Parathyroid adenoma (tissue), 2 donors: ENCODE measurements at regions not wholly inside any gene's neighbourhood (a gene's known extent, or its start where the extent isn't known, plus 50 kb on each side); places are given as distances from the start of the nearest gene placed in this dataset.

Experiments used
- H2AFZ ChIP-seq: fragments of 300-600 bp; sonication (generic); one replicate; pipeline ENCODE4 v1.7.0; 2017; ENCODE audit warnings: antibody characterized with exemption, mild to moderate bottlenecking
- H3K27ac ChIP-seq: fragments of 300-600 bp; sonication (generic); one replicate; pipeline ENCODE4 v1.7.0; 2017
- H3K27me3 ChIP-seq: fragments of 300-600 bp; sonication (generic); one replicate; pipeline ENCODE4 v1.7.0; 2017; ENCODE audit warnings: low read length; ENCODE audit not compliant: control insufficient read depth, insufficient read depth
- H3K36me3 ChIP-seq: fragments of 300-600 bp; sonication (generic); one replicate; pipeline ENCODE4 v1.7.0; 2017; ENCODE audit warnings: low read length; ENCODE audit not compliant: control insufficient read depth, insufficient read depth
- H3K4me1 ChIP-seq: fragments of 300-600 bp; sonication (generic); one replicate; pipeline ENCODE4 v1.7.0; 2017; ENCODE audit warnings: control low read depth
- H3K4me2 ChIP-seq: fragments of 300-600 bp; sonication (generic); one replicate; pipeline ENCODE4 v1.7.0; 2017; ENCODE audit warnings: low read length
- H3K4me3 ChIP-seq: fragments of 300-600 bp; sonication (generic); one replicate; pipeline ENCODE4 v1.7.0; 2017; ENCODE audit warnings: low read depth, low read length
- H3K79me2 ChIP-seq: fragments of 300-600 bp; sonication (generic); one replicate; pipeline ENCODE4 v1.7.0; 2017; ENCODE audit warnings: control low read depth
- H3K9ac ChIP-seq: fragments of 300-600 bp; sonication (generic); one replicate; pipeline ENCODE4 v1.7.0; 2017; ENCODE audit warnings: mild to moderate bottlenecking
- H3K9me3 ChIP-seq: fragments of 300-600 bp; sonication (generic); one replicate; pipeline ENCODE4 v1.7.0; 2017; ENCODE audit warnings: low read length; ENCODE audit not compliant: control insufficient read depth
- TF ChIP-seq, protein P1 (sequence below): fragments of 300-600 bp; sonication (generic); IDR thresholded peaks from one replicate; pipeline ENCODE4 v1.7.0; 2017; ENCODE audit warnings: antibody characterized with exemption, mild to moderate bottlenecking
- donor health status: primary hyperparathyroidism.

- TF ChIP-seq, protein P1, sequence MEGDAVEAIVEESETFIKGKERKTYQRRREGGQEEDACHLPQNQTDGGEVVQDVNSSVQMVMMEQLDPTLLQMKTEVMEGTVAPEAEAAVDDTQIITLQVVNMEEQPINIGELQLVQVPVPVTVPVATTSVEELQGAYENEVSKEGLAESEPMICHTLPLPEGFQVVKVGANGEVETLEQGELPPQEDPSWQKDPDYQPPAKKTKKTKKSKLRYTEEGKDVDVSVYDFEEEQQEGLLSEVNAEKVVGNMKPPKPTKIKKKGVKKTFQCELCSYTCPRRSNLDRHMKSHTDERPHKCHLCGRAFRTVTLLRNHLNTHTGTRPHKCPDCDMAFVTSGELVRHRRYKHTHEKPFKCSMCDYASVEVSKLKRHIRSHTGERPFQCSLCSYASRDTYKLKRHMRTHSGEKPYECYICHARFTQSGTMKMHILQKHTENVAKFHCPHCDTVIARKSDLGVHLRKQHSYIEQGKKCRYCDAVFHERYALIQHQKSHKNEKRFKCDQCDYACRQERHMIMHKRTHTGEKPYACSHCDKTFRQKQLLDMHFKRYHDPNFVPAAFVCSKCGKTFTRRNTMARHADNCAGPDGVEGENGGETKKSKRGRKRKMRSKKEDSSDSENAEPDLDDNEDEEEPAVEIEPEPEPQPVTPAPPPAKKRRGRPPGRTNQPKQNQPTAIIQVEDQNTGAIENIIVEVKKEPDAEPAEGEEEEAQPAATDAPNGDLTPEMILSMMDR, result no peak
- H3K36me3 ChIP-seq, result no peaks in the 10 kb centered on the region
- H3K4me1 ChIP-seq, result no peaks in the 10 kb centered on the region
- no peaks in the 10 kb centered on the region for H3K27me3 ChIP-seq
- no peak overlapping the region for H3K9ac ChIP-seq
- H3K4me3 ChIP-seq, result no peak overlapping the region
- no peaks in the 10 kb centered on the region for H3K9me3 ChIP-seq
- H2AFZ ChIP-seq, result no peak overlapping the region
- no peak overlapping the region for H3K4me2 ChIP-seq
- H3K79me2 ChIP-seq, result no peaks in the 10 kb centered on the region
- H3K27ac ChIP-seq, result no peak overlapping the region
Measured at GRCh38 chr2:6545795-6546194, 319.9 kb downstream of the CMPK2 start.

DNA sequence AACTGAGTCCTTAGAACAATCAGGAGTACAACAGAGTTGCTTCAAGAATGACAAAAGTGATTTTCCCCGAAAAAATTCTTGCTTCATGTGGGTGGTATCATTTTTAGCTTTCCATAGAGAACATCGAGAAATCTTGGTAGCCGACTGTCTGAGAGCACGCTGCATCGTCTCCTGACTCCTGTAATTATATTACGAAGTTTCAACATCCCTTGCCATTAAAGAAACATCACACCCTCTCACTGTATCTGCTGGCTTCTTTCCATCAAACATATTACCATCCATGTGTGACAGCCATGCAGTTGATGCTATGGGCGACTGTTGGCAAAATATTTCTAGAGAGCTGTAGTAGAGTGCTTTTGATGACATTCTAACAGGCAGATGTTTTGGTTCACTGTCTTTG is 311.2 kb downstream of the CMPK2 start:
- no peak overlapping the region for H3K4me2 ChIP-seq
- H3K9ac ChIP-seq, result no peak overlapping the region
- H3K4me3 ChIP-seq, result no peak overlapping the region
- no peak overlapping the region for H3K27ac ChIP-seq
- no peak overlapping the region for H2AFZ ChIP-seq
- H3K27me3 ChIP-seq, result no peaks in the 10 kb centered on the region
- H3K9me3 ChIP-seq, result no peaks in the 10 kb centered on the region
- no peaks in the 10 kb centered on the region for H3K36me3 ChIP-seq
- no peaks in the 10 kb centered on the region for H3K4me1 ChIP-seq
- TF ChIP-seq, protein P1, result no peak
- no peaks in the 10 kb centered on the region for H3K79me2 ChIP-seq

DNA sequence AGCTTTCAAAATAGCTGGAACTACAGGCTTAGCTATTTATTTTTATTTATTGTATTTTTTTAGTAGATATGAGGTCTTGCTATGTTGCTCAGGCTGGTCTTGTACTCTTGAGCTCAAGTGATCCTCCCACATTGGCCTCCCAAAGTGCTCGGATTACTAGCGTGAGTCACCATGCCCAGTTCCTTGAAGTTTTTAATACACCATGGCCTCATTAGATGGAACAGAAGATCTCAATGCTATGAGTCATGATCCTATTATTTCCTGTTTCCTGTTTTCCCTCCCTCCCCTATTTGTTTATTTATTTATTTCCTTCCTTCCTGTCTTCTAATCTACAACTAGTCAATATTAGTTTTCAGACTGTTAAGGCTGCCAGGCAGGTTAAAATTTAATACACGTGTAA is 309.0 kb downstream of the CMPK2 start:
- H2AFZ ChIP-seq, result no peak overlapping the region
- no peak overlapping the region for H3K4me3 ChIP-seq
- TF ChIP-seq, protein P1, result no peak
- no peaks in the 10 kb centered on the region for H3K36me3 ChIP-seq
- no peak overlapping the region for H3K27ac ChIP-seq
- H3K9me3 ChIP-seq, result no peaks in the 10 kb centered on the region
- H3K4me2 ChIP-seq, result no peak overlapping the region
- no peaks in the 10 kb centered on the region for H3K27me3 ChIP-seq
- no peaks in the 10 kb centered on the region for H3K79me2 ChIP-seq
- no peak overlapping the region for H3K9ac ChIP-seq
- H3K4me1 ChIP-seq, result no peaks in the 10 kb centered on the region

DNA sequence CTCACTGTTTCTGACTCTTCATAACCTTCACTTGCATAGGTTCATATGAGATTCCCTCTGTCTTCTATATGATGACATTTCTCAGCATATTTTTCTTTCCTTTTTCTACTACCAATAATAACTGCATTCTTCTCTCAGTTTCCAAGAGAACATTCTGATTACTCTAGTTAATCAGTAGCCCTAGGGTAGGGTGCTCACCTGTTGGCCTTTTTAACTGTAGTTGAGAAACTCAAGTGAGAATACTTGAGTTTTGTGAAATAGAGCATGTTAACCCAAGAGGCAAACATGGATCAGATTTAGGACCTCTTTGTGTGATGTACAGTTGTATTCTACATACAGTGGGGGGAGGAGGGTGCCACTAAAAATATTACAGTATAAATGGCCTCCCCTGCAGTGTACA is 308.0 kb downstream of the CMPK2 start:
- Histone ChIP-seq H3K27ac (no peak overlapping the region), H3K36me3 (no peaks in the 10 kb centered on the region), H3K9ac (no peak overlapping the region), H3K9me3 (no peaks in the 10 kb centered on the region), H3K4me3 (no peak overlapping the region), H3K4me1 (no peaks in the 10 kb centered on the region), H3K79me2 (no peaks in the 10 kb centered on the region), H3K4me2 (no peak overlapping the region), H2AFZ (no peak overlapping the region), H3K27me3 (no peaks in the 10 kb centered on the region)
- TF ChIP-seq, protein P1, result no peak

- Histone ChIP-seq H3K9me3 (no peaks in the 10 kb centered on the region), H3K9ac (no peak overlapping the region), H3K27me3 (no peaks in the 10 kb centered on the region), H3K36me3 (no peaks in the 10 kb centered on the region), H3K4me1 (no peaks in the 10 kb centered on the region), H3K4me3 (no peak overlapping the region), H3K4me2 (no peak overlapping the region), H2AFZ (no peak overlapping the region), H3K27ac (no peak overlapping the region), H3K79me2 (no peaks in the 10 kb centered on the region)
- TF ChIP-seq, protein P1, result no peak
Measured at GRCh38 chr2:6562771-6563170, 302.9 kb downstream of the CMPK2 start.
